Stimulated activated CD8-positive, alpha-beta memory T cell treated with anti-CD3 and anti-CD28 coated beads, Interleukin-4, amount 100 ng/mL, for 1 hour (primary cell): ENCODE measurements at regions not wholly inside any gene's neighbourhood (a gene's known extent, or its start where the extent isn't known, plus 50 kb on each side); places are given as distances from the start of the nearest gene placed in this dataset.
"Not testable (repeated sequence)": the region's sequence is repeated elsewhere in the genome, so short reads cannot be mapped to it uniquely, and the experiment has no call there.

Experiments
- DNase-seq, 2 donors: peaks; one replicate each; pipeline ENCODE4 v3.0.0-alpha.2; 2020; ENCODE audit warnings: low read depth in 2 of 2, low spot score in 1 of 2

GRCh38 chr4:11976726-11977263, 548.1 kb upstream of the HS3ST1 start:
- DNase-seq: no peak

GRCh38 chr4:11973270-11973669, 544.6 kb upstream of the HS3ST1 start:
- DNase-seq: no peak

- no peak for DNase-seq
These were observed 542.1 kb upstream of the HS3ST1 start for GRCh38 chr4:11970754-11971153.

- no peak for DNase-seq
These were observed 538.1 kb upstream of the HS3ST1 start for GRCh38 chr4:11966782-11967181.

- DNase-seq: no peak
These were observed 525.4 kb upstream of the HS3ST1 start for GRCh38 chr4:11954093-11954492.

GRCh38 chr4:11949355-11949754, 520.7 kb upstream of the HS3ST1 start:
- no peak for DNase-seq

- DNase-seq: not testable (repeated sequence)
These were observed 518.9 kb upstream of the HS3ST1 start for GRCh38 chr4:11947629-11948028.

- DNase-seq: no peak
These were observed 509.2 kb upstream of the HS3ST1 start for GRCh38 chr4:11937941-11938340.

GRCh38 chr4:11931266-11931820, 502.6 kb upstream of the HS3ST1 start:
- no peak for DNase-seq

GRCh38 chr4:11929080-11929479, 500.4 kb upstream of the HS3ST1 start:
- DNase-seq: no peak

GRCh38 chr4:11919316-11919715, 490.6 kb upstream of the HS3ST1 start:
- no peak for DNase-seq

GRCh38 chr4:11914406-11914805, 485.7 kb upstream of the HS3ST1 start:
- DNase-seq: no peak

- DNase-seq: no peak
These were observed 484.2 kb upstream of the HS3ST1 start for GRCh38 chr4:11912886-11913285.

- no peak for DNase-seq
These were observed 482.1 kb upstream of the HS3ST1 start for GRCh38 chr4:11910812-11911211.

GRCh38 chr4:11908712-11909111, 480.0 kb upstream of the HS3ST1 start:
- no peak for DNase-seq

- DNase-seq: no peak
These were observed 479.5 kb upstream of the HS3ST1 start for GRCh38 chr4:11908205-11908604.

GRCh38 chr4:11904846-11905739, 476.4 kb upstream of the HS3ST1 start:
- DNase-seq: no peak

GRCh38 chr4:11904117-11904535, 475.4 kb upstream of the HS3ST1 start:
- DNase-seq: no peak

- no peak for DNase-seq
These were observed 472.4 kb upstream of the HS3ST1 start for GRCh38 chr4:11901089-11901488.

GRCh38 chr4:11900359-11900758, 471.7 kb upstream of the HS3ST1 start:
- no peak for DNase-seq

- no peak for DNase-seq
These were observed 470.1 kb upstream of the HS3ST1 start for GRCh38 chr4:11898796-11899195.

- DNase-seq: no peak
These were observed 467.1 kb upstream of the HS3ST1 start for GRCh38 chr4:11895766-11896165.
